Eye (tissue), 1 donor: ENCODE measurements at regions not wholly inside any gene's neighbourhood (a gene's known extent, or its start where the extent isn't known, plus 50 kb on each side); places are given as distances from the start of the nearest gene placed in this dataset.

ENCODE experiments used
- DNase-seq: peaks from one replicate; pipeline ENCODE4 v3.0.0-alpha.2; 2015

DNA sequence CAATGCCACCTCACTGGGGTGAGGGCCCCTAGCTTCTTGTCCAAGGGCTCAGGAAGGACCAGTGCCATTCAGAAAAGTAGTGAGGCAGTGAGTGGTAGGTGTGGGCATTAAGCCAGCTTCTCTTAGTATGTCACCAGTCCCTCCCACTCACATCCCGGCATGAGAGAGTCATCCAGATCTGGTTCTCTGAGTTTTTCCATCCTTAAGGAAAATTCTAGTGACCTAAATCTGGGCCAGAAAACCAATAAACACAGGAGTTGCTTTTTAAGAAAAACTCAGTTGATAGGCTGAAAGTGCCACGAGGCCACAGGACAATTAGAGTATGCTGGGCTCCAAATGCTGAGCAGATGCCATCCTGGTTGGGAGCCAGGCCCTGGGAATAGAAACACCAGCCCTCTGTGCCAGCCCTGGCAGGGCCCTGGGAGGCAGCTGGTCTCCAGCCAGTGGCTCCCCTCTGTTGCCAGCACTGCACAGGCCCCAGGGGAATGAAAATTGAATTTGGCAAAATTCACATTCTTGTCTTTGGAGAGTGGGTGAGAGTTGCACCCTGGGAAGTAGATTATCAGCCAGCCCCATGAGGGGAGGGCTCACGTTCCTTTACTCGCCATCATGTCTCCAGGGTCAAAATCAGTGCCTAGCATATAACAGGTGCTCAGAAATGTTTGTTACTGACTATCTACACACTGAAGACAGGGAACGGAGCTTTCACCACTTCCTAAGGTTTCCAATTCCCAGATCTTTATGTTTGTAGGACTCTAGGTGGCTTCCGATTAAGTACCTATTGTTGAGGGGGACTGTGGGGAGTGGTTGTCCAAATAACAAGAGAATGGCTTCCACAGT is 52.8 kb downstream of the FAM43A start:
- no peak for DNase-seq

DNA sequence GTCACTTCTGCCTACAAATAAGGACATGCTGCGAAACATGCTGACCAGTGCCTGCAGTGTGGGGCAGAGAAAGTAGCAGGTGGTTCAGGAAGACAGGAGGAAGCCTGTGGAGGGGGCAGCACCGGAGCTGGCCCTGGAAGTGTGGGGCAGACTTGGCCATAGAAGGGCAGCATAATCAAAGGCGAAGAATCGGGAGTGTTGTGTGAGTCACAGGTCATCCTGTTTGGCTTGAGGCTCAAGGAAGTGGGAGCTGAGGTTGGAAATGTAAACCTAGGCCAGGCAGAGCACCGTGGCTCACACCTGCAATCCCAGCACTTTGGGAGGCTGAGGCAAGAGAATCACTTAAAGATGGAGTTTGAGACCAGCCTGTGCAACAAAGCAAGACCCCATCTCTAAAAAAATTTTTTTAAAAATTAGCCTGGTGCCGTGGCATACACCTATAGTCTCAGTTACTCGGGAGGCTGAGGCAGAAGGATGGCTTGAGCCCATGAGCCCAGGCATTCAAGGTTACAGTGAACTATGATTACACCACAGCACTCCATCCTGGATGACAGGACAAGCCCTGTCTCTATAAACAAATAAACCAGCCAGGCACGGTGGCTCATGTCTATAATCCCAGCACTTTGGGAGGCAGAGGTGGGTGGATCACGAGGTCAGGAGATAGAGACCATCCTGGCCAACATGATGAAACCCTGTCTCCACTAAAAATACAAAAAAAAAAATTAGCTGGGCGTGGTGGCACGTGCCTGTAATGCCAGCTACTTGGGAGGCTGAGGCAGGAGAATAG is 54.0 kb downstream of the FAM43A start:
- DNase-seq, result no peak

DNA sequence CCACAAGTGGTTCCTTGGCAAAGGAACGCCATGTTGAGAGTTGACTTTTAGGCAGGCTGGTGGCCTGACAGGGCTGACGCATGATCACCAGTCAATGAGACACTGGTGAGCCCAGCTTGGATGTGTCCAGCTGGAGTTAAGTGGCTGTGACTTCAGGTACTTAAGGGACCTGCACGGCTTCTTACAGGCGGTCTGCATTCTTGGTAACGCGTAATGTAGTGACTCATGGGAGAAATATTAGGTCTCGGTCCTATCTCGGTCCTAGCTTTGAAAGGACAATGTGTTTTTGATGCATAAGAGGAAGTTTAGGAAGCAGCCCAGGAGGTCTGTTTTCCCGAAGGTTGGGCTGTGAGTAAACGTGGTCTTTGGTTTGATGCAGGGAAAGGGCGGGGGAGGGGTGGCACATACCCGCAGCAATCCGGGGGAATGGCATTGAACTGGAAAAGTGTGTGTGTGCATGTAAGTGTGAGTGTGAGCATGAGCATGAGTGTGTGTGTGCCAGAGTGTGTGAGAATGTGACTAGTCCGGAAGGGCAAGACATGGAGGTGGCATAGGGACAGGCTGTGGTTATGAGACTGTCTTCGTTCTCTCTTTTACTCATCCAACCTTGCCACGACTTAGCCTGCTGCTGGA is 55.3 kb downstream of the FAM43A start:
- DNase-seq, result no peak

DNA sequence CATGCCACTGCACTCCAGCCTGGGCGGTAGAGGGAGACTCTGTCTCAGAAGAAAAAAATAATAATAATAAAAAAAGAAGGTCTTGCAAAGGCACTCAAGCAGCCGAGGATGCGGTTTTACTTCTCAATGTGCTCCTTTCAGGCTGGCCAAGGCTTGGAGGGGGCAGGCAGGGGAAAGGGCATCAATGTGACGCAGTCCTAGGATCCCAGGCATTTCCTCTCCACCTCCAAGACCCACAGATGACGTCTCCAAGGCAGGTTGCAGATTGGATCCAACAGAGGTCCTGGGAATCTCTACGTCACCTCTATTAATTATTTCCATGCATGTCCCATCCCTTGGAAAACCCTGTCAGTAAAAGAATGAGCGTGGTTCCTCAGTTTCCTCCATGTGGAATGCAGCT is 56.2 kb downstream of the FAM43A start:
- no peak for DNase-seq

DNA sequence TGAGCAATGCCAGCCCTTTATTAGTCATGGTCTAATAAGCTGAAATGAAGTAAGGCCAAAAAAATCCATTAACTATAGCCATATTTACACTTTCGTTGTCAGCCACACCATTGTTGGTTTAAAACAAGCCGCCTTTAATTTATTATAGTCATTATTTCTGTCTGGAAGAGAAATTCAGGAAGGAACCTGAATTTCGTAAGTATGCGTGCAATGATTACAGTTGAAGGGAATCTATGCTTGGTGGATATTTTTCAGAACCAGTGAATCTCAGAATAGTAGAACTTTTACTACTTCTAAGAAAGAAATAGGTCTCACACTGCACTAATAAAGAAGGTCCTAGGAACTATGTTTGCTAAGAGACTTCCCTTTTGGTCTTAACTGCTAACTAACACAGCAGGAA is 59.1 kb downstream of the FAM43A start:
- DNase-seq, result no peak

DNA sequence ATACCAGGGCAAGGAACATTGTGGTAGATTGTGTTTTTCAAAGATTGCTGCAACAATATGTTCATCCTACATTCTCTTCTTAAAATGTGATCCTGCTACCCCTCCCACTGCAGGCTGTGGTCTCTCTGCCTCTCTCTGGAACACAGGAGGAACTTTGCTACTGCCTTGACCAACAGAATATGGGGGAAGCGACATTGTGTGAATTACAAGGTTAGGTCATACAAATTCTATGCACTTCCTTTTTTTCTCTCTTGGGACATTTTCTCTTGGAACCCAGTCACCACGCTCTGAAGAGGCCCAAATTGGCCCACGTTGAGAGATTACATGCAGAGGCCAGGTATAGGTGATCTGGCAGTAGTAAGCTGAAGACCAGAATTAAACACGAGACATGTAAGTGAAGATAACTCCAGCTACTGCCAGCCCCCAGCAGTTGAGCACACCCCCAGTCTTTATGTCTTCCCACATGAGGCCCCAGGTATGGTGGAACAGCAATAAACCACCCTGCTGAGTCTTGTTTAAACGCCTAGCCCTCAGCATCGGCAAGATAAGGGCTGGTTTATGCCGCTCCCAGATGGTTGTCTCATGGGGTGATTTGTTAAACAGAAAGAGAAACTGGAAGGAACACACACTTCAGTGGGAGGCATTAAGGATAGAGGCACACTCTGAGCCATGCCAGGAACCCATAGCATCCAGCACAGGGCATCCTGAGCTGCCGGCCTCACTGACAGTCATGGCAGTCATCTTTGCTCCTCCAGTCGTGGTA is 59.9 kb downstream of the FAM43A start:
- no peak for DNase-seq

DNA sequence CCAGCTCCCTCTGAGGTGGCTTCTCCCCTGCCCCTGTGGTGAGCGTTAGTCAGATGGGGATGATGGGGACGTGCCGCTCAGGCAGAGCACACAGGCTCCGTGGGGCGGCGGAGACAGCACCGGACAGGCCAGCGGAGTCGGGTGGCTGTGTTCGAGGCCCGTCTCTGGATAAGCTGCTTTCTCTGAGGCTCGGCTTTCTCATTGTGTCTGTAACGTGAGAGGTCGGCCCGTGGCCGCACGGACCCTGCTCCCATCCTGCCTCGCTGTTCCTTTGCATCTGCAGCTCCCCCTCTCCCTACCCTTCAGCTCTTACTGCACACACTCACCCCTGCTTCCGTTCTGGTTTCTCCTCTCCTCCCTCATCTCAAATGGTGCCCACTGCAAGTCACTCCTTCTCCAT is 62.5 kb downstream of the FAM43A start:
- no peak for DNase-seq

DNA sequence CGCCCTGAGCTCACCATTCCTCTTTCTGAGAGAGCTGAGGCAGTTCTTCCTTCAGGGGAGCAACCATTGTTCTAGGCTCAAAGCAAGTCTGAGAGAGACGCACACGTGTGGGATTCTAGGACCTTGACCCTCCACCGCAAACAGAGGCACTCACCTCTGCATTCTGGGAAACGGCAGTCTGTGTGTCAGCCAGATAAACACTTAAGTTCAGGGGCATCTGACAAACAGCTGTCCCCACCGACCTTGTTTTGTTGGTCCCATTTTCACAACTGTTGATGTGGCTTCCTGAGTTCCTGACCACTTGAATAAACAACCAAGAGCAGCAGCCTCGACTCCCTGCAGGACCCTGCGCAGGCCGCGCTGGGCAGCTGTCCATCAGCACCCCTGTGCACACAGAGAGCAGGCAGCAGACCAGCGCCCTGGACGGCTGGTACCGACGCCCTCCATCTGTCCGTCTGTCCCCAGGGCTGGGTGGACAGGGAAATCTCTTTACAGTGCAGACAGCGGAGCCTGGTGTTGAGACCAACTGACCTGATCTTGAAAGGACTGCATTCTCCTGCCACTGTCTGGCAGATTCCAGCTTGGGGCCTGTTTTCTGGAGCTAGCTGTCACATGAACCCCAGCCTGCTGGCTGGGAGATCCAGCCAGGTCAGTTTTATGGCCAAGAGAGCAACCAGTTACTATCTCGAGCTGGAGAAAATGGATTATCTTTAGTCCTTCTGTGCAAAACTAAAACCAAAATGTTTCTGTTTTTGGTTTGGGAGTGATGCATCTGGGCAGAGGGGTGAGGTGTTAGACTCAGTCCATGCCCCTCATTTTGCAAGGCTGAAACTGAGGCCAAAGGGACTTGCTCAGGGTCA is 64.2 kb downstream of the FAM43A start:
- DNase-seq, result peak; percentile 66

DNA sequence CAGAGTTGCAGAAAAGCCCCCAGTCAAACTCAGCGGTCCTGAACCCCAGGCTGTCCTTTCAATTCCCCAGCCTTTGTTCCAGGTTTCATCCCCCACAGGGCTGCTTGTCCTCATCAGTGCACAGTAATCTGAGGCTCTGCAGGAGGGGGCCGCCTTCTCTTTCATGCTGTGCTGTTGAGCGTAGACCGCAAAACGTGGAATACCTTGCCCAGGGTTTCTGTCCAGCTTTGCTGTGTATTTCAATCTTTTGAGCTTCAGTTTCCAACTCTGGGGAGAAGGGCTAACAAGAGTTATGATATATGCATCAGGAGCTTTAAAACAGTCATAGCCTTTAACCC is 64.8 kb downstream of the FAM43A start:
- peak; percentile 77 for DNase-seq

DNA sequence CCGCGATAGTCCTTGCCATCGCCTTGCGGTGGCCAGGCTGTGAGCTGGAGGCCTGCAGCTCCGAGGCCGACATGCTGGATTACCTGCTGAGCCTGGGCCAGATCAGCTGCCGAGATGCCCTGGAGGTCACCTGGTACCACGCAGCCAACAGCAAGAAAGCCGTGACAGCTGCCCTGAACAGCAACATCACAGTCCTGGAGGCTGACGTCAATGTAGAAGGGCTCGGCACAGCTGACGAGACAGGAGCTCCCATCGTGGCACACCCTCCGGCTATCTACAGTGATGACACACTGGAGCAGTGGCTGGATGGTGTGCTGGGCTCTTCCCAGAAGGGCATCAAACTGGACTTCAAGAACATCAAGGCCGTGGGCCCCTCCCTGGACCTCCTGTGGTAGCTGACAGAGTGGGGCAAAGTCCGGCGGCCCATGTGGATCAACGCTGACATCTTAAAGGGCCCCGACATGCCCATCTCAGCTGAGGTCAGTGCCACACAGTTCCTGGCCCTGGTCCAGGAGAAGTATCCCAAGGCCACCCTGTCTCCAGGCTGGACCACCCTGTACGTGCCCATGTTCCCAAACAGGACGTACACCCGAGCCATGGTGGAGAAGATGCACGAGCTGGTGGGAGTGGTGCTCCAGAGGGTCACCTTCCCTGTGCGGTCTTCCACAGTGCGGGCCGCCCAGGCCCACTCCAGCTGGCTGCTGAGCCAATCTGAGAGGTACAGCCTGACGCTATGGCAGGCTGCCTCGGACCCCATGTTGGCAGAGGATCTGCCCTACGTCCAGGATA is 70.2 kb downstream of the FAM43A start:
- no peak for DNase-seq

DNA sequence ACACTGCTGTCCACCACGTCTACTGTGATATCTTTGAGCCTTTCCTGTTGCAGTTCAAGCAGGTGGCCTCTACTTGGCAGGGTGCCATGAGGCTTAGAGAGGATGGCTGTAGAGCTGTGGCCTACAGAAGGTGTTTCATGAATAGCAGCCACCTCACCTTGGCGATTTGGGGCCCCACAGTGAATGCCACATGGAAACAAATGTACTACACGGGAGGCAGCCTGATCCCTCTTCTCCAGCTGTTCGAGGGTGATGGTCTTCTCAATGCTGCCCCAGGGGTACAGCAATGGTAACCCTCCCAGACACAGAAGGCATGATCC is 70.7 kb downstream of the FAM43A start:
- no peak for DNase-seq

DNA sequence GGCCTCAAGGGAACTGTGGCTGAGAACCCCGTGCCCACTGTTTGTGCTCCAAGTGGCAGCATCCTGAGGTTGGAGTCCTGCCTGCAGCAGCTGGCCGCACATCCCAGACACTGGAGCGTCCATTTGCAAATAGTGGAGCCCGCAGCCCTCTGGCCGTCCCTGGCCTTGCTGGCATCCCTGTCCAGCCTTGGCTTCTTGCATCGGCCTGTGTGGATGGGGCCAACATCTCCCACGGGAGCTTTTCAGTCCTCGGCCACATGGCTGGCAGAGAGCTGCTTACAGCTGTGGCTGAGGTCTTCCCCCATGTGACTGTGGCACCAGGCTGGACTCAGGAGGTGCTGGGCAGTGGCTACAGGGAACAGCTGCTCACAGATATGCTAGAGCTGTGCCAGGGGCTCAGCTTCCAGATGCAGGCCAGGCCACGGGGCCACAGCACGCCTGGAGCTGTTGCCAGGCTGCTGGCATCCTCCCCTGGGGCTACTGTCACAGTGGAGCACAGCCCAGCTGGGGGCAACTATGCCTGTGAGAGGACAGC is 71.2 kb downstream of the FAM43A start:
- no peak for DNase-seq

DNA sequence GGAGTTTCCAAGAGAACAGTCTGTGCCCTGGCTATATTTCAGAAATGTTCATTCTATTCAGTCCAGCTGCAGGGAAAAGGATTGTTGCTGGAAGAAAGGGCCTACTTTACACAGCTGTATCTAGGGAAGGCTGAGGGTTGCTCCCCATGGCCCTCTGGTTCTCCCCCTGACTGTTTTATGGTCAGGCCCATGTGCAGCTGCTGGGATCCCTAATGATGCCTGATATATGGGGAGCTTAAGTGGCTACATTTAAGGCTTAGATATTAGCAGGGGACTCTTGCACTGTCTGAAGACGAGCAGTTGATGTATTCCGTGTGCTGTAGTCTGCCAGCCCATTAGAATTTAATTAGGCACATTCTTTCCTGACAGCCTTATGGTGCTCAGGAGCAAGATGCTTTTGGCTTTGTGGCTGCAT is 72.0 kb downstream of the FAM43A start:
- DNase-seq, result peak; percentile 67

DNA sequence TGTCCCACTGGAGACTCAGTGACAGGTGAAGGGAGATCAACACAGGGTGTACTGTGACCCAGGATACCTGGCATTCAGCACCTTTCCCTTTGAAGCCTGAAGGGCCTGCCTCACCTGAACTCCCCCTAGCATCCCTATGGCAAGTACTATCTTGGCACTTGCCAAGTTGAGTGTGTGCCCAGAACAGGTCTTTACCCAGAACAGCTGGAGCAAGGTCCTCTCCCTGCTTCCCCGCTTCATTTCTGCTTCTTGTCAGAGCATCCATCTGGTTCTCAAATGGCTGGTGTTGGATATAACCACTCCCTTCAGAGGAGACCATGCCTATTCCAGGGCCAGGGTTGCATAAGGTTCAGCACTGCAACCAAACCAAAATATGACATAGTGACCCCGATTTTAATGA is 73.0 kb downstream of the FAM43A start:
- no peak for DNase-seq

DNA sequence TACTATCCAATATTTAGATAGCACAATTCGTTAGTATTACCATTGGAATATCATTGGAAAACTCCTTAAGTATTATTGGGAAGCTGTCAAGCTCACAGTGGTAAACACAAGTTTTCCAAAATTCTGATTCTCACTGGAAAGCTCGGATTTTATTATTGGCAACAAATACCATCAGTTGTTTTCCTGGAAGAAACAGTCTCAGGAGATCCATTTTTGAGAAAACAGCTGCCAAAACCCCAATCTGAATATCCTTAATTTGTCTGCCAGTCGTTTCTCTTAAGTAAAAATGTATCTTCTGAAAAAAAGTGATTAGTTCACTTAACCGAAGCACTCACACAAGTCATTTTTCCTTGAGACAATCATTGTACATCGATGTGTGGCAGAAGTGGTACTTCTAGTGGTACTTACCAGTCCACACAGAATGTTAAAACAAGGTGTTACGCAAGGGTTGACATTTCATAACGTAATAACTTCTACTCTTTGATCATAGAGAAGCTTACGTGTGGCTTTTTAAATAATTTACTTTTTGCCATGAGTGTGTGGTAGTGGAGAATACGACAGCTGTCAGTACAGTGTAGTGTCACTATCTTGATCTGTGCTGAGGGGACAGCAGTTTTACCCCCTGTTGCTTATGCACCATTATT is 74.9 kb downstream of the FAM43A start:
- DNase-seq, result peak; percentile 45

DNA sequence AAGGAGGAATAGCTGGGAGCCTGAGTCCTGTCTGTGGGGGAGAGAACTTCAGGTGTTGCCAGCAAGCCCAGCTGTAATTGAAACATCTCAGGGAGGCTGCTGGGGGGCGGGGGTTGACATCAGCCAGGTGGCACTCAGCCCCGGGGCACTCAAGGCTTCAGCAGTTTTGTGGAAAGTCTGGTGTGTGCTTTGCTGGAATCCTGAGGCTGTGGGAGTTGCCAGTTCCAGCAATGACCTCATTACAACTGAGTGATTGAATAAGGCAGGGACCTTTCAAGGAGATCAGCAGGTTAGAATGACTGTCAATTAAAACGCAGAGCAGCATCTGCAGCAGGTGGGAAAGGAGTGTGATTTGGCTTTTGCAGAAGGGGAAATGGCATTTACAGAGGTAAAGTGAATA is 75.7 kb downstream of the FAM43A start:
- DNase-seq, result peak; percentile 82

DNA sequence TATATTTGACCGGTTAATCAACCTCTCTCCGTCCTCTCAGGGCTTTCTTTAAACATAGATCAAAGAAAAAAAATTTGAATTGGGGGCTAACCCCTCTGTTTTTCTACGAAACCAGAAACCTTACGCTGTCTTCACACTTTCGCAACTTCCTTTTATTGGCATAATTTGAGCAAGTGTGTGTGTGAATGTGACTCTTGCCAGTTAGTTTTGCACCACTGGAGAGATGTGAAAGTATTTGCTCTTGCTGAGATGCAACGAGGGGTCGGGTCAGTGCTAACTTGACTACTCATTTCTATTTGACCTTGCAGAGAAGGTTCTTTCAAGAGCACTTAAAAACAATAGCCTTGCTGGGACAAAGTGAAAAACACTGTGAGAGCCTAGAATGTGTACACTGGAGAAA is 81.2 kb downstream of the FAM43A start:
- no peak for DNase-seq

DNA sequence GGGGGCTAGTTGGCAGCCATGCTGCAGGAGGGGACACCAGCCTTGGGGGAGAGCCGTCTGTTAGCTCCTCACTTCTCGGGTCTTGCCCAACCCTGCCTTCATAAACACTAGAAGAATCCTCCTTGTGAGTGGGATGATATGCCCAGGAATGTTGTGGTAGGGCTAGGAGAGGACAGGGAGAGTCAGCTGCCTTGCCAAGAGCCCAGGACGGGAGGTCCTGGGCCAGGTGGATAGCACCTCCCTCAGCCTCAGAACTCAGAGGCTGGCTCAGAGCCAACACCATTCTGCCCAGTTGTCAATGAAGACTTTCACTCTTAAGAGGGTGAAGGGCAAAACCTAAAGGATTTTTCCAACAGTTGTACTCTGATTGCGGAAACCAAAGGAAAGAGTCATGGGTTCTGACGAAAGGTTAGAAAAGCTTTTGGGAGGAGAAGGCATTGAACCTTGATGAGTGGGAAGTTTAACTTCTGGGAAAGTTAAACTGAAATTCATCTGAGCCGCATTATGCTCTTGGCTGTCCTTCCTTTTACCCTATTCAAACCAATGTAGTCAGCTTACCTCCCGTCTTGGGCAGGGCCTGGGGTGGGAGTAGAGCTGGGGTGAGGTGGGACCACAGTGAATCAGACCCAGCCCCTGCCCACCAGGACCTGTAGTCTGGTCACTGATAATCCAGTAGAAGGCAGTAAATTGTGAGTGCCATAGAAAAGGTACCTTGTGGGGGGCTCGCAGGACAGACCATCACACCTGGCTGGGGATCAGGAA is 81.9 kb downstream of the FAM43A start:
- DNase-seq, result no peak

DNA sequence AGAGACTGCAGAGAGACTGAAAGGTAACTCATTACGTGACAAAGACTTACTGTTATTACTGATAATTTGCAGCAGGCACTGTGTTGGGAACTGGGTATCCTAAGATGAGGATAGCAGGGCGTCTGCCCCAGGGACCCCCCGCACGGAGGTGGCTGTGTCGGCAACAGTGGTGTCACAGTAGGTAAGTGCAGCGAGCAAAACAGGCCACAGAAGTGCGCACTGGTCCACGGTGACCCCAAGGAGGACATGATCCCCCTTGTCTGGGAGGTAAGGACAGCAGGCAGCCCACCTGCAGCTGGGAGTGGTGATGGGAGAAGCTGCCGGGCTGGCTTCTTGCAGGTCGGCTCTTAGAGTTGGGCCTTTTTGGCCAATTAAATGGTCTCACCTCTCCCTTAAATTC is 82.9 kb downstream of the FAM43A start:
- no peak for DNase-seq
